ENCODE measurements at regions not wholly inside any gene's neighbourhood (a gene's known extent, or its start where the extent isn't known, plus 50 kb on each side); places are given as distances from the start of the nearest gene placed in this dataset.

- TF ChIP-seq ZFX (IDR thresholded peaks at IDR 0.05) (no peak), CTCF (conservative IDR thresholded peaks at IDR 0.05) (no peak)
- no peak overlapping the region for H3K27ac ChIP-seq
Measured at GRCh38 chr17:12398441-12399051, 267.1 kb upstream of the MYOCD start.

- TF ChIP-seq ZFX (IDR thresholded peaks at IDR 0.05), result no peak
- no peak for TF ChIP-seq CTCF (conservative IDR thresholded peaks at IDR 0.05)
- H3K27ac ChIP-seq, result no peak overlapping the region
Measured at GRCh38 chr17:12402963-12403622, 262.6 kb upstream of the MYOCD start.

- H3K27ac ChIP-seq, result no peak overlapping the region
- TF ChIP-seq ZFX (IDR thresholded peaks at IDR 0.05) (no peak), CTCF (conservative IDR thresholded peaks at IDR 0.05) (no peak)
Measured at GRCh38 chr17:12403881-12404398, 261.8 kb upstream of the MYOCD start.

- no peak overlapping the region for H3K27ac ChIP-seq
- no peak for TF ChIP-seq ZFX (IDR thresholded peaks at IDR 0.05)
- no peak for TF ChIP-seq CTCF (conservative IDR thresholded peaks at IDR 0.05)
Measured at GRCh38 chr17:12406623-12407215, 259.0 kb upstream of the MYOCD start.

- no peak overlapping the region for H3K27ac ChIP-seq
- TF ChIP-seq ZFX (IDR thresholded peaks at IDR 0.05), result no peak
Measured at GRCh38 chr17:12407495-12408252, 258.0 kb upstream of the MYOCD start.

- no peak for TF ChIP-seq CTCF (conservative IDR thresholded peaks at IDR 0.05)
- TF ChIP-seq ZFX (IDR thresholded peaks at IDR 0.05), result no peak
- no peak overlapping the region for H3K27ac ChIP-seq
Measured at GRCh38 chr17:12409082-12409481, 256.6 kb upstream of the MYOCD start.

- no peak overlapping the region for H3K27ac ChIP-seq
- TF ChIP-seq CTCF (conservative IDR thresholded peaks at IDR 0.05) (no peak), ZFX (IDR thresholded peaks at IDR 0.05) (no peak)
Measured at GRCh38 chr17:12410717-12411116, 255.0 kb upstream of the MYOCD start.

All from C4-2B (cell line).